Endodermal cell (in vitro differentiated cells): ENCODE measurements at regions not wholly inside any gene's neighbourhood (a gene's known extent, or its start where the extent isn't known, plus 50 kb on each side); places are given as distances from the start of the nearest gene placed in this dataset.

ENCODE experiments used
- DNase-seq: peaks from one replicate; pipeline ENCODE4 v3.0.0-alpha.2; 2017
- H3K27ac ChIP-seq: 2 replicates; pipeline ENCODE4 v1.5.1; 2013; ENCODE audit warnings: mild to moderate bottlenecking, low read depth, low read length, moderate library complexity
- H3K27me3 ChIP-seq: 2 replicates; pipeline ENCODE4 v1.6.1; 2013; ENCODE audit warnings: mild to moderate bottlenecking, low read length, moderate library complexity; ENCODE audit not compliant: insufficient read depth, control insufficient read depth, poor library complexity, severe bottlenecking
- H3K36me3 ChIP-seq: 2 replicates; pipeline ENCODE4 v1.7.0; 2013; ENCODE audit warnings: mild to moderate bottlenecking, low read length, moderate library complexity; ENCODE audit not compliant: control insufficient read depth, insufficient read depth
- H3K4me1 ChIP-seq: one replicate; pipeline ENCODE4 v1.7.0; 2013; ENCODE audit warnings: low read length; ENCODE audit not compliant: control insufficient read depth, insufficient read depth
- H3K4me3 ChIP-seq: 2 replicates; pipeline ENCODE4 v1.5.1; 2013; ENCODE audit warnings: mild to moderate bottlenecking, low read length, moderate library complexity
- H3K9ac ChIP-seq: 2 replicates; pipeline ENCODE4 v1.6.1; 2013; ENCODE audit warnings: mild to moderate bottlenecking, low read length, moderate library complexity; ENCODE audit not compliant: poor library complexity, severe bottlenecking; ENCODE audit errors: extremely low read depth
- H3K9me3 ChIP-seq: 2 replicates; pipeline ENCODE4 v1.6.1; 2013; ENCODE audit warnings: mild to moderate bottlenecking, low read length, moderate library complexity; ENCODE audit not compliant: control insufficient read depth
- H3K27ac Mint-ChIP-seq: 2 replicates; pipeline ENCODE4 v1.8.0; 2020; ENCODE audit warnings: mixed read lengths
- H3K27me3 Mint-ChIP-seq: 2 replicates; pipeline ENCODE4 v1.8.0; 2021; ENCODE audit warnings: mild to moderate bottlenecking, mixed read lengths; ENCODE audit not compliant: insufficient read depth
- H3K36me3 Mint-ChIP-seq: 2 replicates; pipeline ENCODE4 v1.8.0; 2020; ENCODE audit warnings: low read depth, mixed read lengths
- H3K4me1 Mint-ChIP-seq: 2 replicates; pipeline ENCODE4 v1.8.0; 2020; ENCODE audit warnings: mixed read lengths
- H3K4me3 Mint-ChIP-seq: 2 replicates; pipeline ENCODE4 v1.8.0; 2020; ENCODE audit warnings: mild to moderate bottlenecking, moderate library complexity, mixed read lengths
- H3K9me3 Mint-ChIP-seq: 2 replicates; pipeline ENCODE4 v1.8.0; 2020; ENCODE audit warnings: mild to moderate bottlenecking, mixed read lengths
- WGBS, 2 experiments: methylation state at CpG; one replicate each; pipeline versions ENCODE4 v1.1.5 to v1.1.7; 2013; ENCODE audit warnings: missing lambda C conversion rate in 2 of 2, mixed read lengths in 1 of 2; ENCODE audit not compliant: insufficient coverage in 1 of 2, insufficient read length in 1 of 2; 5-methylcytosine and 5-hydroxymethylcytosine counted together
- TF ChIP-seq, protein P1 (sequence below): fragments of 200-600 bp; sonication (generic); conservative IDR thresholded peaks from 2 replicates; pipeline ENCODE4 v1.5.0; 2021; ENCODE audit warnings: antibody characterized with exemption, mild to moderate bottlenecking

DNA sequence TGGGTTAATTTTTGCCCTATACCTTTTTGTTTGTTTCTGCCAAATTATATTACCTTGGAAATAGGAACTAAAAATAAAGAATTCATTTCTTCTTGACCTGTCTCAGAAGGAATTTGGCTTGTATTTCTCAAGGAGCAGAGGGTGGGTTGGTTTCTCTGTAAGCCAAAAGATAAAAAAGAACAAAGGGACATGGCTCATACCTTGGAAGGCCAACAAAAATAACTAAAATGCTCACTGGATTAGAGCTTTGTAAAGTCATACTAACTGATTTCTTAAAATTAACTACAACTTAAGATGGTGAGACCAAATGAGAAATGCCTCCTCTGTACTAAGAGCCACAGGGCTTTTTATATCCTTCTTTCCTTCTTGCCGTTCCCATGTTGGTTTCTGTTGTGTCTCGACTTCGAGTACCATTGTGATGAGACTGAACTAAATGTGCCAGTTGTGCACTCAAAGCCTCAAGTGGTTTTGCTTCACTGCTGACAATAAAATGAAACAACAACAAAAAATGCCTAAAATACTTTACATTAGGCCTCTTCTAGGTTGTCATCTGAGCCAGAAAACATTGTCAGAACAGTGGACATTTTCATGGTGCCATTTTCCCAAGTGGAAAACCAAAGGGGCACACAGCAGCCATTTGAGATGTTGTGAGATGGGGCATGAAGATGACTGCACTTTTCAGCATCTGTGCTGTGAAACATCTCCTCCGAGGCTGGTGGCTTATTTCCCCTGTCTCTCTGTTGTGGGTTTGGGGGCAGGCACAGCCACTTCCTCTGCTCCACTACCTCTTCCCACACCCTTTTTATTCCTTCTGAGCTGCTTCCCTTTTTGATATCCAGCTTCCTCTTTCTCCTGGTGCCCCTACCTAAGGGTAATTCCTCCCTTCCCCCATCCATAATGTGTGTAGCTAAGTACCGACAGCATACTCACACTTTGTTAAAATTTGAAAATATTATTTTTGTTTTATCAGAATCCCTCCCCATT is 51.8 kb upstream of the AGR3 start:
- H3K36me3 ChIP-seq, result no peaks in the 10 kb centered on the region
- TF ChIP-seq, protein P1, sequence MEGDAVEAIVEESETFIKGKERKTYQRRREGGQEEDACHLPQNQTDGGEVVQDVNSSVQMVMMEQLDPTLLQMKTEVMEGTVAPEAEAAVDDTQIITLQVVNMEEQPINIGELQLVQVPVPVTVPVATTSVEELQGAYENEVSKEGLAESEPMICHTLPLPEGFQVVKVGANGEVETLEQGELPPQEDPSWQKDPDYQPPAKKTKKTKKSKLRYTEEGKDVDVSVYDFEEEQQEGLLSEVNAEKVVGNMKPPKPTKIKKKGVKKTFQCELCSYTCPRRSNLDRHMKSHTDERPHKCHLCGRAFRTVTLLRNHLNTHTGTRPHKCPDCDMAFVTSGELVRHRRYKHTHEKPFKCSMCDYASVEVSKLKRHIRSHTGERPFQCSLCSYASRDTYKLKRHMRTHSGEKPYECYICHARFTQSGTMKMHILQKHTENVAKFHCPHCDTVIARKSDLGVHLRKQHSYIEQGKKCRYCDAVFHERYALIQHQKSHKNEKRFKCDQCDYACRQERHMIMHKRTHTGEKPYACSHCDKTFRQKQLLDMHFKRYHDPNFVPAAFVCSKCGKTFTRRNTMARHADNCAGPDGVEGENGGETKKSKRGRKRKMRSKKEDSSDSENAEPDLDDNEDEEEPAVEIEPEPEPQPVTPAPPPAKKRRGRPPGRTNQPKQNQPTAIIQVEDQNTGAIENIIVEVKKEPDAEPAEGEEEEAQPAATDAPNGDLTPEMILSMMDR, result no peak
- no peak overlapping the region for H3K4me3 Mint-ChIP-seq
- H3K4me1 ChIP-seq, result no peaks in the 10 kb centered on the region
- 94 to 95% methylated on average over 3 to 5 of the region's 5 CpGs for WGBS, 2 experiments
- H3K27me3 Mint-ChIP-seq, result no peaks in the 10 kb centered on the region
- H3K9ac ChIP-seq, result no peak overlapping the region
- H3K4me3 ChIP-seq, result no peak overlapping the region
- no peak overlapping the region for H3K27ac ChIP-seq
- no peaks in the 10 kb centered on the region for H3K27me3 ChIP-seq
- no peak overlapping the region for H3K27ac Mint-ChIP-seq
- H3K9me3 Mint-ChIP-seq, result peaks cover 2% of the 10 kb centered on the region
- H3K4me1 Mint-ChIP-seq, result peaks cover 18% of the 10 kb centered on the region
- H3K9me3 ChIP-seq, result no peaks in the 10 kb centered on the region
- no peaks in the 10 kb centered on the region for H3K36me3 Mint-ChIP-seq
- no peak for DNase-seq

DNA sequence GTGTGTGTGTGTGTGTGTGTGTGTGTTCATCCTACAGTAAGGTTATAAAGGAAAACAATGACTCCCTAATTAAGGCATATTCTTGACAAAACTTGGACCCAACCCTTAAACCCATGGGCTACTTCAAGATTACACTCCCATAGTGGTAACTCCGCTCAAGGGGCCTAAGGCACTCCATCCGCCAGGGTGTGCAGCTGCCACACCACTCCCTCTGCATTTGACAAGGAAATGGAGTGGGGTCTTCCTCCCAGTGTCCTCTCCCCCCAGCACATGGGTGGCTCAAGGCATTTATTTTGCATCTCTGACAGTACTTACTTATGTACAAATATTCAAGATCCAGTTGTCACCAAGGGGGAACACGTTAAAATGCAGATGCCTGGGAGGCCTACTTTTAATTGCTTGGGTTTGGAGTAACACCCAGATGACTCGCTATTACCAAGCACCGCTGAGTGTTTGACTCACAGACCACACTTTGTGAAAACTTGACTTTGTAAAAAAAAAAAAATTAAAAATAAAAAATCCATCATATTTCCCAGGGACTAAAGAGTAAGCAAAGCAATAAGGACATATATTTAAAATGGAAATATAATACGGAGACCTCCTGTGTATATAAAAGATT is 53.0 kb upstream of the AGR3 start:
- Histone ChIP-seq H3K27me3 (no peaks in the 10 kb centered on the region), H3K9me3 (no peaks in the 10 kb centered on the region), H3K27ac (no peak overlapping the region), H3K9ac (no peak overlapping the region), H3K36me3 (no peaks in the 10 kb centered on the region), H3K4me1 (peaks cover 6% of the 10 kb centered on the region), H3K4me3 (no peak overlapping the region)
- H3K9me3 Mint-ChIP-seq, result no peaks in the 10 kb centered on the region
- peaks cover 21% of the 10 kb centered on the region for H3K4me1 Mint-ChIP-seq
- no peak overlapping the region for H3K27ac Mint-ChIP-seq
- WGBS, 2 experiments, result 96% methylated on average over 5 of the region's 6 CpGs; no CpG with 5 or more reads in 1 of the 2 experiments
- H3K4me3 Mint-ChIP-seq, result no peak overlapping the region
- TF ChIP-seq, protein P1, result no peak
- H3K36me3 Mint-ChIP-seq, result no peaks in the 10 kb centered on the region
- H3K27me3 Mint-ChIP-seq, result no peaks in the 10 kb centered on the region
- DNase-seq, result no peak

DNA sequence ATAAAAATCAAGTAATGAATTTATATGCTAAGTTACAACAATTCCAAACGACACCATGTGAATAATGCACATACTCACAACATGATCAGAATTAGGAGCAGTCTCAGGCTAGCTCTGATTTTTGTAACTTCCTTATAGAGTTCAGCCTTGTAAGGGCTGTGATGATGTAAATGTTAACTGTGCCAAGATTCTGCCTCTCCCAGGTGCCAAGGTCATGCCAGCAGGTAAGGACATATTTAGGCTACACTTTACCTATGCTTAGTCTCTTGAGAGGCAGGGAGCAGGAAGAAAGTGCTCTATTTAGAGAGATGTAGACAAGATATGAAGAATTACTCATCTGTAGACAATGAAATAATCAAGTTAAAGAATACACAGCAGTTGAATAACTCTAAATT is 53.6 kb upstream of the AGR3 start:
- no peaks in the 10 kb centered on the region for H3K36me3 Mint-ChIP-seq
- DNase-seq, result no peak
- TF ChIP-seq, protein P1, result no peak
- Histone ChIP-seq H3K9ac (no peak overlapping the region), H3K4me1 (peaks cover 10% of the 10 kb centered on the region), H3K9me3 (no peaks in the 10 kb centered on the region), H3K27ac (no peak overlapping the region), H3K36me3 (no peaks in the 10 kb centered on the region), H3K4me3 (no peak overlapping the region), H3K27me3 (no peaks in the 10 kb centered on the region)
- no peak overlapping the region for H3K4me3 Mint-ChIP-seq
- H3K9me3 Mint-ChIP-seq, result no peaks in the 10 kb centered on the region
- H3K4me1 Mint-ChIP-seq, result peaks cover 19% of the 10 kb centered on the region
- 100% methylated on average over 1 of the region's 1 CpG; no CpG with 5 or more reads in 1 of the 2 experiments for WGBS, 2 experiments
- H3K27ac Mint-ChIP-seq, result no peak overlapping the region
- no peaks in the 10 kb centered on the region for H3K27me3 Mint-ChIP-seq
